GM23338 (cell line): ENCODE measurements at regions not wholly inside any gene's neighbourhood (a gene's known extent, or its start where the extent isn't known, plus 50 kb on each side); places are given as distances from the start of the nearest gene placed in this dataset.

Experiments
- ATAC-seq: fragments of 200-7000 bp; cut with Tn5 transposase; 3 replicates; pipeline ENCODE4 v1.9.1; 2020
- DNase-seq: peaks from one replicate; pipeline ENCODE4 v3.0.0-alpha.2; 2015; ENCODE audit warnings: low spot score
- H2AFZ ChIP-seq: fragments of 200-600 bp; sonication (generic); 2 replicates; pipeline ENCODE4 v1.8.0; 2016; ENCODE audit warnings: antibody characterized with exemption, mild to moderate bottlenecking, moderate library complexity
- H3F3A ChIP-seq: fragments of 200-600 bp; sonication (generic); replicated peaks from 2 replicates; pipeline ENCODE4 v1.8.0; 2017; ENCODE audit warnings: antibody characterized with exemption, mixed run types, low read depth
- H3K27ac ChIP-seq: fragments of 200-600 bp; sonication (generic); 2 replicates; pipeline ENCODE4 v1.6.1; 2016; ENCODE audit warnings: low read depth
- H3K27me3 ChIP-seq: fragments of 200-600 bp; sonication (generic); 2 replicates; pipeline ENCODE4 v1.8.0; 2016; ENCODE audit warnings: mild to moderate bottlenecking, mixed run types, moderate library complexity; ENCODE audit not compliant: insufficient read depth
- H3K36me3 ChIP-seq: fragments of 200-600 bp; sonication (generic); 2 replicates; pipeline ENCODE4 v1.8.0; 2016; ENCODE audit warnings: mild to moderate bottlenecking; ENCODE audit not compliant: insufficient read depth
- H3K4me1 ChIP-seq: fragments of 200-600 bp; sonication (generic); 2 replicates; pipeline ENCODE4 v1.8.0; 2016; ENCODE audit warnings: mild to moderate bottlenecking, moderate library complexity; ENCODE audit not compliant: insufficient read depth
- H3K4me2 ChIP-seq: fragments of 200-600 bp; sonication (generic); 2 replicates; pipeline ENCODE4 v1.7.1; 2017; ENCODE audit warnings: mixed run types
- H3K4me3 ChIP-seq: fragments of 200-600 bp; sonication (generic); 2 replicates; pipeline ENCODE4 v1.6.1; 2016; ENCODE audit warnings: mixed run types
- H3K79me2 ChIP-seq: fragments of 200-600 bp; sonication (generic); replicated peaks from 2 replicates; pipeline ENCODE4 v1.8.0; 2017; ENCODE audit warnings: mild to moderate bottlenecking; ENCODE audit not compliant: insufficient read depth
- H3K9me2 ChIP-seq: fragments of 200-600 bp; sonication (generic); 2 replicates; pipeline ENCODE4 v1.8.0; 2017; ENCODE audit not compliant: insufficient read depth
- H4K20me1 ChIP-seq: fragments of 200-600 bp; sonication (generic); replicated peaks from 2 replicates; pipeline ENCODE4 v1.8.0; 2017; ENCODE audit warnings: mild to moderate bottlenecking; ENCODE audit not compliant: insufficient read depth
- H3K27ac Mint-ChIP-seq: 2 replicates; pipeline ENCODE4 v1.8.0; 2020; ENCODE audit warnings: inconsistent platforms, mild to moderate bottlenecking, moderate library complexity, mixed read lengths
- H3K27me3 Mint-ChIP-seq: 3 replicates; pipeline ENCODE4 v1.8.0; 2022; ENCODE audit warnings: low read depth, mild to moderate bottlenecking, moderate library complexity, mixed read lengths, inconsistent platforms; ENCODE audit not compliant: insufficient read depth, poor library complexity
- H3K36me3 Mint-ChIP-seq: 3 replicates; pipeline ENCODE4 v1.8.0; 2021; ENCODE audit warnings: low read depth, mild to moderate bottlenecking, inconsistent platforms, moderate library complexity, mixed read lengths
- H3K4me1 Mint-ChIP-seq: 3 replicates; pipeline ENCODE4 v1.8.0; 2020; ENCODE audit warnings: mild to moderate bottlenecking, inconsistent platforms, mixed read lengths
- H3K4me3 Mint-ChIP-seq: 3 replicates; pipeline ENCODE4 v1.8.0; 2021; ENCODE audit warnings: moderate library complexity, mild to moderate bottlenecking, inconsistent platforms, mixed read lengths
- H3K9me3 Mint-ChIP-seq: 3 replicates; pipeline ENCODE4 v1.8.0; 2020; ENCODE audit warnings: moderate library complexity, mild to moderate bottlenecking, inconsistent platforms, mixed read lengths
- CTCF ChIP-seq, 2 experiments: fragments of 200-600 bp in 1 of 2; sonication (generic) in 1 of 2; conservative IDR thresholded peaks; 2 replicates each; pipeline versions ENCODE4 v1.5.1 to v1.6.1; 2016 to 2017; ENCODE audit warnings: antibody characterized with exemption in 2 of 2, low read depth in 2 of 2, mild to moderate bottlenecking in 2 of 2, moderate library complexity in 1 of 2
- ETS1 ChIP-seq: IDR thresholded peaks from 2 replicates; pipeline ENCODE4 v1.6.1; 2016; ENCODE audit warnings: antibody characterized with exemption
- EZH2phosphoT487 ChIP-seq: fragments of 200-600 bp; sonication (generic); IDR thresholded peaks from one replicate; pipeline ENCODE4 v1.8.1; 2018; ENCODE audit warnings: antibody characterized with exemption; ENCODE audit not compliant: unreplicated experiment
- JUNB ChIP-seq: IDR thresholded peaks from one replicate; pipeline ENCODE4 v1.6.1; 2016; ENCODE audit warnings: antibody characterized with exemption; ENCODE audit not compliant: unreplicated experiment
- NANOG ChIP-seq: IDR thresholded peaks from 2 replicates; pipeline ENCODE4 v1.6.1; 2016; ENCODE audit warnings: antibody characterized with exemption, borderline replicate concordance
- REST ChIP-seq: IDR thresholded peaks from one replicate; pipeline ENCODE4 v1.6.1; 2018; ENCODE audit warnings: antibody characterized with exemption; ENCODE audit not compliant: unreplicated experiment
- STAT1 ChIP-seq: IDR thresholded peaks from one replicate; pipeline ENCODE4 v1.6.1; 2016; ENCODE audit warnings: antibody characterized with exemption; ENCODE audit not compliant: unreplicated experiment
- ZNF331 ChIP-seq: fragments of 250-450 bp; sonication (Bioruptor Pico); IDR thresholded peaks from 2 replicates; pipeline ENCODE4 v1.5.0; 2020; ENCODE audit warnings: low read depth, mild to moderate bottlenecking, moderate library complexity
- TF ChIP-seq, protein P1 (sequence below): fragments of 250-450 bp; sonication (Bioruptor Pico); IDR thresholded peaks from 2 replicates; pipeline ENCODE4 v1.5.0; 2020; ENCODE audit warnings: mild to moderate bottlenecking, moderate library complexity

GRCh38 chr10:131806646-131807317 is 94.0 kb upstream of the PPP2R2D start (continued):
- no peak for TF ChIP-seq CTCF (conservative IDR thresholded peaks at IDR 0.05; ENCODE audit: low read depth in 2 of 2)
- no peak for TF ChIP-seq ETS1
- TF ChIP-seq EZH2phosphoT487, result no peak
- TF ChIP-seq ZNF331 (CRISPR knock-in tag), result no peak
- TF ChIP-seq NANOG, result no peak
- no peak for TF ChIP-seq STAT1
- no peak for TF ChIP-seq REST
- TF ChIP-seq JUNB, result no peak

DNA sequence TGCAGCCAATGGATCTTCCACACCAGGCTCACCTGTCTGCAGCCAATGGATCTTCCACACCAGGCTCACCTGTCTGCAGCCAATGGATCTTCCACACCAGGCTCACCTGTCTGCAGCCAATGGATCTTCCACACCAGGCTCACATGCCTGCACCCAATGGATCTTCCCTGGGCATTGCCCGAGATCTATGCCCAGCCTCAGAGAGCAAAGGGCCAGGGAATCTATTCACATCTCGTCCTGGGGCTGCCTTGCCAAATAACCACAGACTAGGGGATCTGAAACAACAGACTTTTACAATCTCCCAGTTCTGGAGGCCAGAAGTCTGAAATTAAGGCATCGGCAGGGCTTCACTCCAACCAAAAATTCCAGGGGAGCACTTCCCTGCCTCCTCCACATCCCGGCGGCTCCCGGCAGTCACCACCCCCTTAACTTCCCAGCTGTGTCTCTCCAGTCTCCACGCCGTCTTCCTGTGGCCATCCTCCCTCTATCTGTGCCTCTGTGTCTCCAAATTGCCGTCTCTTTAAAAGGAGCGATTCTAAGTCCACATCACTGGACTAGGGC is 92.4 kb upstream of the PPP2R2D start:
- ATAC-seq (no peak), DNase-seq (no peak)
- Mint-ChIP-seq H3K27ac (no peak overlapping the region), H3K9me3 (no peaks in the 10 kb centered on the region), H3K36me3 (no peaks in the 10 kb centered on the region; the same call in 2 of the 3 replicates), H3K4me3 (no peak overlapping the region), H3K4me1 (peaks cover 28% of the 10 kb centered on the region), H3K27me3 (peaks cover 12% of the 10 kb centered on the region)
- peaks cover 13% of the 10 kb centered on the region for H3K4me1 ChIP-seq
- H3K9me2 ChIP-seq, result no peaks in the 10 kb centered on the region
- no peaks in the 10 kb centered on the region for H4K20me1 ChIP-seq
- no peak overlapping the region for H3K4me3 ChIP-seq
- no peaks in the 10 kb centered on the region for H3K36me3 ChIP-seq
- no peaks in the 10 kb centered on the region for H3K27me3 ChIP-seq
- no peaks in the 10 kb centered on the region for H3K79me2 ChIP-seq
- no peak overlapping the region for H3K4me2 ChIP-seq
- no peak overlapping the region for H2AFZ ChIP-seq
- no peaks in the 10 kb centered on the region for H3F3A ChIP-seq
- no peak overlapping the region for H3K27ac ChIP-seq
- TF ChIP-seq STAT1, result no peak
- TF ChIP-seq, protein P1, sequence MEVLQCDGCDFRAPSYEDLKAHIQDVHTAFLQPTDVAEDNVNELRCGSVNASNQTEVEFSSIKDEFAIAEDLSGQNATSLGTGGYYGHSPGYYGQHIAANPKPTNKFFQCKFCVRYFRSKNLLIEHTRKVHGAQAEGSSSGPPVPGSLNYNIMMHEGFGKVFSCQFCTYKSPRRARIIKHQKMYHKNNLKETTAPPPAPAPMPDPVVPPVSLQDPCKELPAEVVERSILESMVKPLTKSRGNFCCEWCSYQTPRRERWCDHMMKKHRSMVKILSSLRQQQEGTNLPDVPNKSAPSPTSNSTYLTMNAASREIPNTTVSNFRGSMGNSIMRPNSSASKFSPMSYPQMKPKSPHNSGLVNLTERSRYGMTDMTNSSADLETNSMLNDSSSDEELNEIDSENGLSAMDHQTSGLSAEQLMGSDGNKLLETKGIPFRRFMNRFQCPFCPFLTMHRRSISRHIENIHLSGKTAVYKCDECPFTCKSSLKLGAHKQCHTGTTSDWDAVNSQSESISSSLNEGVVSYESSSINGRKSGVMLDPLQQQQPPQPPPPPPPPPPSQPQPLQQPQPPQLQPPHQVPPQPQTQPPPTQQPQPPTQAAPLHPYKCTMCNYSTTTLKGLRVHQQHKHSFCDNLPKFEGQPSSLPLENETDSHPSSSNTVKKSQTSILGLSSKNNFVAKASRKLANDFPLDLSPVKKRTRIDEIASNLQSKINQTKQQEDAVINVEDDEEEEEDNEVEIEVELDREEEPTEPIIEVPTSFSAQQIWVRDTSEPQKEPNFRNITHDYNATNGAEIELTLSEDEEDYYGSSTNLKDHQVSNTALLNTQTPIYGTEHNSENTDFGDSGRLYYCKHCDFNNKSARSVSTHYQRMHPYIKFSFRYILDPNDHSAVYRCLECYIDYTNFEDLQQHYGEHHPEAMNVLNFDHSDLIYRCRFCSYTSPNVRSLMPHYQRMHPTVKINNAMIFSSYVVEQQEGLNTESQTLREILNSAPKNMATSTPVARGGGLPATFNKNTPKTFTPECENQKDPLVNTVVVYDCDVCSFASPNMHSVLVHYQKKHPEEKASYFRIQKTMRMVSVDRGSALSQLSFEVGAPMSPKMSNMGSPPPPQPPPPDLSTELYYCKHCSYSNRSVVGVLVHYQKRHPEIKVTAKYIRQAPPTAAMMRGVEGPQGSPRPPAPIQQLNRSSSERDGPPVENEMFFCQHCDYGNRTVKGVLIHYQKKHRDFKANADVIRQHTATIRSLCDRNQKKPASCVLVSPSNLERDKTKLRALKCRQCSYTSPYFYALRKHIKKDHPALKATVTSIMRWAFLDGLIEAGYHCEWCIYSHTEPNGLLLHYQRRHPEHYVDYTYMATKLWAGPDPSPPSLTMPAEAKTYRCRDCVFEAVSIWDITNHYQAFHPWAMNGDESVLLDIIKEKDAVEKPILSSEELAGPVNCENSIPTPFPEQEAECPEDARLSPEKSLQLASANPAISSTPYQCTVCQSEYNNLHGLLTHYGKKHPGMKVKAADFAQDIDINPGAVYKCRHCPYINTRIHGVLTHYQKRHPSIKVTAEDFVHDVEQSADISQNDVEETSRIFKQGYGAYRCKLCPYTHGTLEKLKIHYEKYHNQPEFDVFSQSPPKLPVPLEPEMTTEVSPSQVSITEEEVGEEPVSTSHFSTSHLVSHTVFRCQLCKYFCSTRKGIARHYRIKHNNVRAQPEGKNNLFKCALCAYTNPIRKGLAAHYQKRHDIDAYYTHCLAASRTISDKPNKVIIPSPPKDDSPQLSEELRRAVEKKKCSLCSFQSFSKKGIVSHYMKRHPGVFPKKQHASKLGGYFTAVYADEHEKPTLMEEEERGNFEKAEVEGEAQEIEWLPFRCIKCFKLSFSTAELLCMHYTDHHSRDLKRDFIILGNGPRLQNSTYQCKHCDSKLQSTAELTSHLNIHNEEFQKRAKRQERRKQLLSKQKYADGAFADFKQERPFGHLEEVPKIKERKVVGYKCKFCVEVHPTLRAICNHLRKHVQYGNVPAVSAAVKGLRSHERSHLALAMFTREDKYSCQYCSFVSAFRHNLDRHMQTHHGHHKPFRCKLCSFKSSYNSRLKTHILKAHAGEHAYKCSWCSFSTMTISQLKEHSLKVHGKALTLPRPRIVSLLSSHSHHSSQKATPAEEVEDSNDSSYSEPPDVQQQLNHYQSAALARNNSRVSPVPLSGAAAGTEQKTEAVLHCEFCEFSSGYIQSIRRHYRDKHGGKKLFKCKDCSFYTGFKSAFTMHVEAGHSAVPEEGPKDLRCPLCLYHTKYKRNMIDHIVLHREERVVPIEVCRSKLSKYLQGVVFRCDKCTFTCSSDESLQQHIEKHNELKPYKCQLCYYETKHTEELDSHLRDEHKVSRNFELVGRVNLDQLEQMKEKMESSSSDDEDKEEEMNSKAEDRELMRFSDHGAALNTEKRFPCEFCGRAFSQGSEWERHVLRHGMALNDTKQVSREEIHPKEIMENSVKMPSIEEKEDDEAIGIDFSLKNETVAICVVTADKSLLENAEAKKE (CRISPR knock-in tag), result no peak
